Tibial nerve (tissue), 4 donors: ENCODE measurements at regions not wholly inside any gene's neighbourhood (a gene's known extent, or its start where the extent isn't known, plus 50 kb on each side); places are given as distances from the start of the nearest gene placed in this dataset.
"Not testable (repeated sequence)": the region's sequence is repeated elsewhere in the genome, so short reads cannot be mapped to it uniquely, and the experiment has no call there.

ENCODE experiments used
- DNase-seq, 2 donors: peaks; one replicate each; pipeline ENCODE4 v3.0.0-alpha.2; 2019; ENCODE audit warnings: low spot score in 2 of 2
- H3K27ac ChIP-seq, 4 donors: fragments of 200-600 bp; sonication (generic) in 3 of 4; one replicate each; pipeline ENCODE4 v1.5.1; 2017 to 2019; ENCODE audit warnings: mild to moderate bottlenecking in 1 of 4
- H3K27me3 ChIP-seq, 2 donors: fragments of 200-600 bp; sonication (generic) in 1 of 2; one replicate each; pipeline versions ENCODE4 v1.5.1 to v1.6.0; 2017 to 2019
- H3K36me3 ChIP-seq, 3 donors: fragments of 200-600 bp; sonication (generic); one replicate each; pipeline ENCODE4 v1.5.1; 2018 to 2019
- H3K4me1 ChIP-seq, 4 donors: fragments of 200-600 bp; sonication (generic) in 3 of 4; one replicate each; pipeline ENCODE4 v1.5.1; 2017 to 2019
- H3K4me3 ChIP-seq, 4 donors: fragments of 200-600 bp; sonication (generic) in 3 of 4; one replicate each; pipeline ENCODE4 v1.5.1; 2017 to 2019; ENCODE audit warnings: mild to moderate bottlenecking in 1 of 4, moderate library complexity in 1 of 4
- H3K9me3 ChIP-seq, 4 donors: fragments of 200-600 bp; sonication (generic) in 3 of 4; one replicate each; pipeline ENCODE4 v1.5.1; 2017 to 2019
- EP300 ChIP-seq, 2 donors: sonication (generic); formaldehyde crosslinking; IDR thresholded peaks; one replicate each; pipeline ENCODE4 v1.6.1; 2017; ENCODE audit warnings: antibody characterized with exemption in 2 of 2, mild to moderate bottlenecking in 1 of 2
- POLR2A ChIP-seq, 2 donors: fragments of 450-650 bp; IDR thresholded peaks; one replicate each; pipeline ENCODE4 v1.6.1; 2017; ENCODE audit warnings: antibody characterized with exemption in 2 of 2, mild to moderate bottlenecking in 2 of 2, moderate library complexity in 2 of 2
- WGBS, 2 donors: methylation state at CpG; one replicate each; pipeline ENCODE4 v1.1.5; 2018; 5-methylcytosine and 5-hydroxymethylcytosine counted together
- TF ChIP-seq, protein P1 (sequence below), 5 experiments: fragments of 200-600 bp in 3 of 5; fragments of 450-650 bp in 2 of 5; sonication (generic) in 3 of 5; IDR thresholded peaks; one replicate each; pipeline ENCODE4 v1.5.1; 2016 to 2019; ENCODE audit warnings: antibody characterized with exemption in 5 of 5, mild to moderate bottlenecking in 3 of 5, moderate library complexity in 2 of 5

GRCh38 chrX:555725-556666, 74.6 kb upstream of the SHOX start:
- no peak overlapping the region for H3K27ac ChIP-seq
- no peaks in the 10 kb centered on the region for H3K27me3 ChIP-seq
- TF ChIP-seq, protein P1, sequence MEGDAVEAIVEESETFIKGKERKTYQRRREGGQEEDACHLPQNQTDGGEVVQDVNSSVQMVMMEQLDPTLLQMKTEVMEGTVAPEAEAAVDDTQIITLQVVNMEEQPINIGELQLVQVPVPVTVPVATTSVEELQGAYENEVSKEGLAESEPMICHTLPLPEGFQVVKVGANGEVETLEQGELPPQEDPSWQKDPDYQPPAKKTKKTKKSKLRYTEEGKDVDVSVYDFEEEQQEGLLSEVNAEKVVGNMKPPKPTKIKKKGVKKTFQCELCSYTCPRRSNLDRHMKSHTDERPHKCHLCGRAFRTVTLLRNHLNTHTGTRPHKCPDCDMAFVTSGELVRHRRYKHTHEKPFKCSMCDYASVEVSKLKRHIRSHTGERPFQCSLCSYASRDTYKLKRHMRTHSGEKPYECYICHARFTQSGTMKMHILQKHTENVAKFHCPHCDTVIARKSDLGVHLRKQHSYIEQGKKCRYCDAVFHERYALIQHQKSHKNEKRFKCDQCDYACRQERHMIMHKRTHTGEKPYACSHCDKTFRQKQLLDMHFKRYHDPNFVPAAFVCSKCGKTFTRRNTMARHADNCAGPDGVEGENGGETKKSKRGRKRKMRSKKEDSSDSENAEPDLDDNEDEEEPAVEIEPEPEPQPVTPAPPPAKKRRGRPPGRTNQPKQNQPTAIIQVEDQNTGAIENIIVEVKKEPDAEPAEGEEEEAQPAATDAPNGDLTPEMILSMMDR (IDR thresholded peaks at IDR 0.05), result no peak
- TF ChIP-seq EP300 (IDR thresholded peaks at IDR 0.05) (no peak), POLR2A (IDR thresholded peaks at IDR 0.05) (no peak)
- DNase-seq, result no peak
- no peak overlapping the region for H3K4me3 ChIP-seq
- 40 to 44% methylated on average over 36 to 37 of the region's 37 CpGs for WGBS, 2 donors
- H3K9me3 ChIP-seq, result peaks cover 0 to 10% (median 0%) of the 10 kb centered on the region in 4 donors
- no peaks in the 10 kb centered on the region for H3K36me3 ChIP-seq
- H3K4me1 ChIP-seq, result no peaks in the 10 kb centered on the region

GRCh38 chrX:557601-558000, 73.0 kb upstream of the SHOX start:
- not testable (repeated sequence) for DNase-seq, H3K27me3 ChIP-seq, H3K9me3 ChIP-seq, H3K36me3 ChIP-seq, H3K27ac ChIP-seq, H3K4me1 ChIP-seq, H3K4me3 ChIP-seq
- WGBS, 2 donors, result 93 to 94% methylated on average over 21 of the region's 21 CpGs

- not testable (repeated sequence) for H3K27ac ChIP-seq, H3K4me1 ChIP-seq, H3K4me3 ChIP-seq, H3K9me3 ChIP-seq, H3K27me3 ChIP-seq, H3K36me3 ChIP-seq, DNase-seq
- WGBS, 2 donors, result 93 to 94% methylated on average over 10 of the region's 10 CpGs
Observed at GRCh38 chrX:559282-559681, 71.3 kb upstream of the SHOX start.

DNA sequence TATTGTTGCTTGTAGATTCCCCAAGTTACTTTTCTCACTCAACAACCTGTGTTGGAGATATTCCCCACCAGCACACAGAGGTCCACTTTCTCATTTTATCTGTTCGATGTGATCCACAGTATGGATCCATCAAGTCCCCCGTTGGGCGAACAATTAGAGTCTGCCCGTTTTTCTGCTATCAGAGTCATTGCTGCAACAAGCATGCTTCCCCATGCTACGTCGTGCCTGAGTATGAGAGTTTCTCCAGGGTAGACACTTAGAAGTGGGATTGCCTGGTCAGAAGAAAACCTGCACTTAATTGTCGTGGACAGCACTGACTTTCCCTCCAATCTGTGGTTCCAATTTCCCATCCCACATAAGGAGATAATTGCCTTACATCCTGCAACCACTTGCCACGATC, 62.7 kb upstream of the SHOX start:
- no peaks in the 10 kb centered on the region for H3K4me1 ChIP-seq
- WGBS, 2 donors, result 74 to 76% methylated on average over 8 of the region's 8 CpGs
- no peak overlapping the region for H3K4me3 ChIP-seq
- no peak for DNase-seq
- no peak overlapping the region for H3K27ac ChIP-seq
- TF ChIP-seq, protein P1 (IDR thresholded peaks at IDR 0.05), result no peak
- TF ChIP-seq EP300 (IDR thresholded peaks at IDR 0.05), result no peak
- no peak for TF ChIP-seq POLR2A (IDR thresholded peaks at IDR 0.05)
- no peaks in the 10 kb centered on the region for H3K27me3 ChIP-seq
- H3K9me3 ChIP-seq, result peaks cover 0 to 10% (median 0%) of the 10 kb centered on the region in 4 donors
- no peaks in the 10 kb centered on the region for H3K36me3 ChIP-seq

GRCh38 chrX:568311-568710, 62.3 kb upstream of the SHOX start:
- TF ChIP-seq POLR2A (IDR thresholded peaks at IDR 0.05) (no peak), EP300 (IDR thresholded peaks at IDR 0.05) (no peak)
- TF ChIP-seq, protein P1 (IDR thresholded peaks at IDR 0.05), result no peak
- H3K36me3 ChIP-seq, result no peaks in the 10 kb centered on the region
- 80 to 81% methylated on average over 1 of the region's 1 CpG for WGBS, 2 donors

GRCh38 chrX:572538-573124, 58.0 kb upstream of the SHOX start:
- H3K27ac ChIP-seq, result no peak overlapping the region
- H3K9me3 ChIP-seq, result peaks cover 0 to 24% (median 0%) of the 10 kb centered on the region in 4 donors
- no peaks in the 10 kb centered on the region for H3K27me3 ChIP-seq
- no peaks in the 10 kb centered on the region for H3K36me3 ChIP-seq
- H3K4me3 ChIP-seq, result no peak overlapping the region
- TF ChIP-seq EP300 (IDR thresholded peaks at IDR 0.05) (no peak), POLR2A (IDR thresholded peaks at IDR 0.05) (no peak)
- TF ChIP-seq, protein P1 (IDR thresholded peaks at IDR 0.05), result no peak
- no peaks in the 10 kb centered on the region for H3K4me1 ChIP-seq
- 64 to 88% methylated on average over 12 of the region's 12 CpGs for WGBS, 2 donors
- no peak for DNase-seq

More at GRCh38 chrX:568311-568710, 62.3 kb upstream of the SHOX start:
- H3K9me3 ChIP-seq, result peaks cover 0 to 10% (median 0%) of the 10 kb centered on the region in 4 donors
- no peak overlapping the region for H3K27ac ChIP-seq
- H3K4me1 ChIP-seq, result no peaks in the 10 kb centered on the region
- H3K4me3 ChIP-seq, result no peak overlapping the region
- DNase-seq, result no peak
- no peaks in the 10 kb centered on the region for H3K27me3 ChIP-seq
